ENCODE measurements at regions not wholly inside any gene's neighbourhood (a gene's known extent, or its start where the extent isn't known, plus 50 kb on each side); places are given as distances from the start of the nearest gene placed in this dataset.

- no peak for DNase-seq
Measured at GRCh38 chr10:106520698-106521097, 643.8 kb downstream of the SORCS1 start.

- DNase-seq, result no peak
Measured at GRCh38 chr10:106519376-106520030, 645.0 kb downstream of the SORCS1 start.

- DNase-seq, result no peak
Measured at GRCh38 chr10:106515206-106515790, 649.2 kb downstream of the SORCS1 start.

GRCh38 chr10:106513352-106513771 lies 651.1 kb downstream of the SORCS1 start:
- no peak for DNase-seq

- no peak for DNase-seq
Measured at GRCh38 chr10:106511917-106512316, 652.6 kb downstream of the SORCS1 start.

GRCh38 chr10:106508950-106509349 lies 655.6 kb downstream of the SORCS1 start:
- no peak for DNase-seq

GRCh38 chr10:106506526-106507283 lies 657.8 kb downstream of the SORCS1 start:
- DNase-seq, result no peak

- no peak for DNase-seq
Measured at GRCh38 chr10:106504536-106504935, 660.0 kb downstream of the SORCS1 start.

- DNase-seq, result no peak
Measured at GRCh38 chr10:106502641-106503040, 661.9 kb downstream of the SORCS1 start.

GRCh38 chr10:106500925-106501525 lies 663.5 kb downstream of the SORCS1 start:
- DNase-seq, result no peak

- no peak for DNase-seq
Measured at GRCh38 chr10:106500041-106500924, 664.2 kb downstream of the SORCS1 start.

GRCh38 chr10:106499448-106499847 lies 665.1 kb downstream of the SORCS1 start:
- no peak for DNase-seq

GRCh38 chr10:106498675-106499074 lies 665.8 kb downstream of the SORCS1 start:
- no peak for DNase-seq

GRCh38 chr10:106495931-106496330 lies 668.6 kb downstream of the SORCS1 start:
- no peak for DNase-seq

GRCh38 chr10:106493751-106494150 lies 670.8 kb downstream of the SORCS1 start:
- peak; percentile 16 for DNase-seq

- DNase-seq, result no peak
Measured at GRCh38 chr10:106493226-106493625, 671.3 kb downstream of the SORCS1 start.

- DNase-seq, result no peak
Measured at GRCh38 chr10:106487726-106488125, 676.8 kb downstream of the SORCS1 start.

GRCh38 chr10:106481598-106482275 lies 682.8 kb downstream of the SORCS1 start:
- DNase-seq, result no peak

- DNase-seq, result no peak
Measured at GRCh38 chr10:106479636-106480035, 684.9 kb downstream of the SORCS1 start.

GRCh38 chr10:106474876-106475275 lies 689.6 kb downstream of the SORCS1 start:
- no peak for DNase-seq

- no peak for DNase-seq
Measured at GRCh38 chr10:106473129-106473685, 691.3 kb downstream of the SORCS1 start.

- DNase-seq, result no peak
Measured at GRCh38 chr10:106467506-106467905, 697.0 kb downstream of the SORCS1 start.

All from right hindlimb (tissue), 1 donor.